ENCODE measurements at regions not wholly inside any gene's neighbourhood (a gene's known extent, or its start where the extent isn't known, plus 50 kb on each side); places are given as distances from the start of the nearest gene placed in this dataset.
"Not testable (repeated sequence)": the region's sequence is repeated elsewhere in the genome, so short reads cannot be mapped to it uniquely, and the experiment has no call there.

DNA sequence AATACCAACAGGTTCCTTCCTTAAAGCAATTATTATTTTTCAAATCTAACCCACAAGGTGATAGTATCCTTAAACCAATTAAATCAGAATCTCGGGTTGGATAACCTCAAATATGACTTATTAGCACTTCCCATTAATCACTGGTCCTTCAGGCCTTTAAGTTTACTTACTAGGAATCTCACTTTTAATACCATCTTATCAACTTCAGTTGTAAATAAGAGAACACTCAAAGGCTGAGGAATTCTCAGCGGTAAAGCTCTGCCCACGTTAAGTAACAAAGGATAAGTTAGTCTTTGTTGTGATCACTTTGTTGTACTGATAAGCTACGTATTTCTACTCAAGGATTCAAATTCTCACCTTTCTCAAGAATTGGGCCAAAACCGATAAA lies 82.0 kb downstream of the OR2B2 start:
- H3K4me3 ChIP-seq (ENCODE audit: control insufficient read depth, low read depth, low read length): peak overlapping the region; percentile 75
- DNase-seq (ENCODE audit: low read depth): no peak
- TF ChIP-seq, protein P1, sequence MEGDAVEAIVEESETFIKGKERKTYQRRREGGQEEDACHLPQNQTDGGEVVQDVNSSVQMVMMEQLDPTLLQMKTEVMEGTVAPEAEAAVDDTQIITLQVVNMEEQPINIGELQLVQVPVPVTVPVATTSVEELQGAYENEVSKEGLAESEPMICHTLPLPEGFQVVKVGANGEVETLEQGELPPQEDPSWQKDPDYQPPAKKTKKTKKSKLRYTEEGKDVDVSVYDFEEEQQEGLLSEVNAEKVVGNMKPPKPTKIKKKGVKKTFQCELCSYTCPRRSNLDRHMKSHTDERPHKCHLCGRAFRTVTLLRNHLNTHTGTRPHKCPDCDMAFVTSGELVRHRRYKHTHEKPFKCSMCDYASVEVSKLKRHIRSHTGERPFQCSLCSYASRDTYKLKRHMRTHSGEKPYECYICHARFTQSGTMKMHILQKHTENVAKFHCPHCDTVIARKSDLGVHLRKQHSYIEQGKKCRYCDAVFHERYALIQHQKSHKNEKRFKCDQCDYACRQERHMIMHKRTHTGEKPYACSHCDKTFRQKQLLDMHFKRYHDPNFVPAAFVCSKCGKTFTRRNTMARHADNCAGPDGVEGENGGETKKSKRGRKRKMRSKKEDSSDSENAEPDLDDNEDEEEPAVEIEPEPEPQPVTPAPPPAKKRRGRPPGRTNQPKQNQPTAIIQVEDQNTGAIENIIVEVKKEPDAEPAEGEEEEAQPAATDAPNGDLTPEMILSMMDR (conservative IDR thresholded peaks at IDR 0.05; ENCODE audit: control insufficient read depth, insufficient read depth, low read depth, low read length): no peak

DNA sequence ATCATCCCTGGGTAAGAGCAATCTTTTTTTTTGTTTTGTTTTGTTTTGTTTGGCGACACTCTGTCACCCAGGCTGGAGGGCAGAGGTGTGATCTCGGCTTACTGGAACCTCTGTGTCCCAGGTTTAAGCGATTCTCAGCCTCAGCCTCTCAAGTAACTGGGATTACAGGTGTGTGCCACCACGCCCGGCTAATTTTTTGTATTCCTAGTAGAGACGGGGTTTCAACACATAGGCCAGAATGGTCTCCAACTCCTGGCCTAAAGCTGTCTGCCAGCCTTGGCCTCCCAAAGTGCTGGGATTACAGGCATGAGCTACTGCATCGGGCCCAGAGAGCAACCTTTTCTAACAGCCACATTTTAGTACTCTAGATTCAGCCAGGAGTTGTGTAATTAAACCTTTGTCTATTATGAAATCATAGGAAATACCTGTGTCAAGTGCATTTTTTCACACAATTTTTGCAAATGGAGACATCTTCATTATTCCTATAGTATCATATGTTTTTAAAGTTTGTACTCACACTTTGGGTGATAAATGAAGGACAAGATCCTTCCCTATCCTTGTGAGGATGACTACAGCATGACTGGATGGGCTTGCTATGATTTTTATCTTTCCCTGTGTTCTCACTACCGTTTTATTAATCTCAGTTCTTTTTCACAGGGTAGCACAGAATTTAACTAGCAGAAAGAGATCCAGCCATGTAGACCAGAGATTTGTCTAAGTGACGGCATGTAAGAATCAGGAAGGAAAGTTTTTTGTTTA lies 82.6 kb downstream of the OR2B2 start:
- H3K4me3 ChIP-seq (ENCODE audit: control insufficient read depth, low read depth, low read length): peak overlapping the region; percentile 75
- TF ChIP-seq, protein P1 (conservative IDR thresholded peaks at IDR 0.05; ENCODE audit: control insufficient read depth, insufficient read depth, low read depth, low read length): no peak
- peak; percentile 37 for DNase-seq (ENCODE audit: low read depth)

- H3K4me3 ChIP-seq (ENCODE audit: control insufficient read depth, low read depth, low read length); DNase-seq (ENCODE audit: low read depth): not testable (repeated sequence)
Observed at GRCh38 chr6:27827477-27827876, 84.7 kb downstream of the OR2B2 start.

GRCh38 chr6:27826612-27826985 lies 85.6 kb downstream of the OR2B2 start:
- not testable (repeated sequence) for DNase-seq (ENCODE audit: low read depth); H3K4me3 ChIP-seq (ENCODE audit: control insufficient read depth, low read depth, low read length)

DNA sequence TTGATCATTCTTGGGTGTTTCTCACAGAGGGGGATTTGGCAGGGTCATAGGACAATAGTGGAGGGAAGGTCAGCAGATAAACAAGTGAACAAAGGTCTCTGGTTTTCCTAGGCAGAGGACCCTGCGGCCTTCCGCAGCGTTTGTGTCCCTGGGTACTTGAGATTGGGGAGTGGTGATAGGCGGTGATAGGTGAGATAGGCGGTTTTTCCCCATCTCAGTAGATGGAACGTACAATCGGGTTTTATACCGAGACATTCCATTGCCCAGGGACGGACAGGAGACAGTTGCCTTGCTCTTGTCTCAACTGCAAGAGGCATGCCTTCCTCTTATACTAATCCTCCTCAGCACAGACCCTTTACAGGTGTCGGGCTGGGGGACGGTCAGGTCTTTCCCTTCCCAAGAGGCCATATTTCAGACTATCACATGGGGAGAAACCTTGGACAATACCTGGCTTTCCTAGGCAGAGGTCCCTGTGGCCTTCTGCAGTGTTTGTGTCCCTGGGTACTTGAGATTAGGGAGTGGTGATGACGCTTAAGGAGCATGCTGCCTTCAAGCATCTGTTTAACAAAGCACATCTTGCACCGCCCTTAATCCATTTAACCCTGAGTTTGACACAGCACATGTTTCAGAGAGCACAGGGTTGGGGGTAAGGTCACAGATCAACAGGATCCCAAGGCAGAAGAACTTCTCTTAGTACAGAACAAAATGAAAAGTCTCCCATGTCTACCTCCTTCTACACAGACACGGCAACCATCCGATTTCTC lies 86.2 kb downstream of the OR2B2 start:
- DNase-seq (ENCODE audit: low read depth); H3K4me3 ChIP-seq (ENCODE audit: control insufficient read depth, low read depth, low read length): not testable (repeated sequence)

GRCh38 chr6:27825025-27825793 lies 87.0 kb downstream of the OR2B2 start:
- TF ChIP-seq, protein P1 (conservative IDR thresholded peaks at IDR 0.05; ENCODE audit: control insufficient read depth, insufficient read depth, low read depth, low read length): no peak
- peak; percentile 34 for DNase-seq (ENCODE audit: low read depth)
- H3K4me3 ChIP-seq (ENCODE audit: control insufficient read depth, low read depth, low read length): peak overlapping the region; percentile 80

DNA sequence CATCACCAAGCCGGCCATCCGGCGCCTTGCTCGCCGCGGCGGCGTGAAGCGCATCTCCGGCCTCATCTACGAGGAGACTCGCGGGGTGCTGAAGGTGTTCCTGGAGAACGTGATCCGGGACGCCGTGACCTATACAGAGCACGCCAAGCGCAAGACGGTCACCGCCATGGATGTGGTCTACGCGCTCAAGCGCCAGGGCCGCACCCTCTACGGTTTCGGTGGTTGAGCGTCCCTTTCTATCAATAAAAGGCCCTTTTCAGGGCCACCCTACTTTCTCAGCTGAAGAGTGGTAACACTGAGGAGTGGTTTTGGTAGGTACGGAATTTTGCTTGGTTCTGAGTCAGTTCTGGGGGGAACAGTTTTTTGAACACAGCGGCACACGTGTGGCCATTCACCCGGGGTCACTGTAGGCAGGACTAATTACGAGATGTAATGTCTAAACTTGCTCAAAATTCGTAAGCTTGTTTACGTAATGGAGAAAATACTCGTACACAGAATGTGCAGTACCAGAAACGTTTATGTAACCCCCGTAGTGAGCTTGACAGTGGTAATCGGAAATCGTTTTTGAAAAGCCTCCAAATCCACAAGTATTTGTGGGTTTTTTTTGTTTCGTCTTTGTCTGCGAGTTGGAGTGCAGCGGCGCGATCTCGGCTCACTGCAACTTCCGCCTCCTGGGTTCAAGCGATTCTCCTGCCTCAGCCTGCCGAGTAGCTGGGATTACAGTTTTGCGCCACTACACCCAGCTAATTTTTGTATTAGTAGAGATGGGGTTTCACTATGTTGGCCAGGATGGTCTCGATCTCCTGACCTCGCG lies 87.8 kb downstream of the OR2B2 start:
- DNase-seq (ENCODE audit: low read depth): peak; percentile 77
- H3K4me3 ChIP-seq (ENCODE audit: control insufficient read depth, low read depth, low read length): peak overlapping the region; percentile 80

- peak overlapping the region; percentile 38 for H3K4me3 ChIP-seq (ENCODE audit: control insufficient read depth, low read depth, low read length)
Observed at GRCh38 chr6:27823714-27824210, 88.4 kb downstream of the OR2B2 start.

GRCh38 chr6:27816906-27817305 lies 95.3 kb downstream of the OR2B2 start:
- TF ChIP-seq, protein P1 (conservative IDR thresholded peaks at IDR 0.05; ENCODE audit: control insufficient read depth, insufficient read depth, low read depth, low read length): no peak
- DNase-seq (ENCODE audit: low read depth): no peak

More at GRCh38 chr6:27823714-27824210, 88.4 kb downstream of the OR2B2 start:
- peak; percentile 33 for DNase-seq (ENCODE audit: low read depth)

More at GRCh38 chr6:27816906-27817305, 95.3 kb downstream of the OR2B2 start:
- no peak overlapping the region for H3K4me3 ChIP-seq (ENCODE audit: control insufficient read depth, low read depth, low read length)

Data from fibroblast of mammary gland (primary cell).